Activated CD4-positive, alpha-beta T cell treated with anti-CD3 and anti-CD28 coated beads for 48 hours (primary cell): ENCODE measurements at regions not wholly inside any gene's neighbourhood (a gene's known extent, or its start where the extent isn't known, plus 50 kb on each side); places are given as distances from the start of the nearest gene placed in this dataset.
A peak's percentile ranks its signal among the peaks of the same experiment; 100 is the strongest.
"Not testable (repeated sequence)": the region's sequence is repeated elsewhere in the genome, so short reads cannot be mapped to it uniquely, and the experiment has no call there.

ENCODE experiments used
- DNase-seq: peaks from one replicate; pipeline ENCODE4 v3.0.0-alpha.2; 2020

GRCh38 chr12:85425926-85426325 lies 145.9 kb downstream of the ALX1 start:
- no peak for DNase-seq

DNA sequence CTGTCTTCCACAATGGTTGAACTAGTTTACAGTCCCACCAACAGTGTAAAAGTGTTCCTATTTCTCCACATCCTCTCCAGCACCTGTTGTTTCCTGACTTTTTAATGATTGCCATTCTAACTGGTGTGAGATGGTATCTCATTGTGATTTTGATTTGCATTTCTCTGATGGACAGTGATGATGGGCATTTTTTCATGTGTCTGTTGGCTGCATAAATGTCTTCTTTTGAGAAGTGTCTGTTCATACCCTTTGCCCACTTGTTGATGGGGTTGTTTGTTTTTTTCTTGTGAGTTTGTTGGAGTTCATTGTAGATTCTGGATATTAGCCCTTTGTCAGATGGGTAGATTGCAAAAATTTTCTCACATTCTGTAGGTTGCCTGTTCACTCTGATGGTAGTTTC lies 153.1 kb downstream of the ALX1 start:
- not testable (repeated sequence) for DNase-seq

GRCh38 chr12:85440271-85440670 lies 160.3 kb downstream of the ALX1 start:
- DNase-seq, result no peak

DNA sequence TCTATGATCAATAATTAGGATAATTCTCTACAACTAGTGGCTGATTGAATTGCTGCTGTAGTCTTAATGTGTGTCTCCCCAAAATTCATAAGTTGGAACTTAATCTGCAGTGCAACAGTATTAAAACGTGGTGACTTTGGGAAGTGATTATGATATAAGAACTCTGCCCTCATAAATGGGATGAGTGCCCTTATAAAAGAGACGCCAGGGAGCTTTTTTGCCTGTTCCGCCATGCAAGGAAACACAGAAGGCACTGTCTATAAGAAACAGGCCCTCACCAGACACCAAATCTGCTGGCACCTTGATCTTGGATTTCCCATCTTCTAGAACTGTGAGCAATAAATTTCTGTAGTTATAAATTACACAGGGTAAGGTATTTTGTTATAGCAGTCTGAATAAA lies 161.0 kb downstream of the ALX1 start:
- DNase-seq, result no peak

DNA sequence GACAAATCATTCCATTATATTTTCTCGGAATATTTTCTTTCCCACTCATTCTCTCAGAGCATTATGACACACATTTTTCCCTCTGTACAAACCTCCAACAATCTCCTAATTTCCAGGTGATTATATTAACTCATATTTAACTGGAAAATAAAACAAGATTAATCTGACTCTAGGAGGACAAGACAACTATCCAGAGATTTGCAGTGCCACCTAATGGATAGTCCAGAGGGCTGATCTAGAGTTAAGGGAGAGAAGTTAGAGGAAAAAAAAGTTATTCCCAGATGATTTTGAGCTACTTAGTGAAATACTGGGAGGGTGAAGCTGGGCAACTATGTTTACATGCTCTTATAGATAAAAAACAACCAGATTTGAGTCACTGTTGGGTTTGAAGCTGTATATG lies 161.7 kb downstream of the ALX1 start:
- DNase-seq, result no peak

DNA sequence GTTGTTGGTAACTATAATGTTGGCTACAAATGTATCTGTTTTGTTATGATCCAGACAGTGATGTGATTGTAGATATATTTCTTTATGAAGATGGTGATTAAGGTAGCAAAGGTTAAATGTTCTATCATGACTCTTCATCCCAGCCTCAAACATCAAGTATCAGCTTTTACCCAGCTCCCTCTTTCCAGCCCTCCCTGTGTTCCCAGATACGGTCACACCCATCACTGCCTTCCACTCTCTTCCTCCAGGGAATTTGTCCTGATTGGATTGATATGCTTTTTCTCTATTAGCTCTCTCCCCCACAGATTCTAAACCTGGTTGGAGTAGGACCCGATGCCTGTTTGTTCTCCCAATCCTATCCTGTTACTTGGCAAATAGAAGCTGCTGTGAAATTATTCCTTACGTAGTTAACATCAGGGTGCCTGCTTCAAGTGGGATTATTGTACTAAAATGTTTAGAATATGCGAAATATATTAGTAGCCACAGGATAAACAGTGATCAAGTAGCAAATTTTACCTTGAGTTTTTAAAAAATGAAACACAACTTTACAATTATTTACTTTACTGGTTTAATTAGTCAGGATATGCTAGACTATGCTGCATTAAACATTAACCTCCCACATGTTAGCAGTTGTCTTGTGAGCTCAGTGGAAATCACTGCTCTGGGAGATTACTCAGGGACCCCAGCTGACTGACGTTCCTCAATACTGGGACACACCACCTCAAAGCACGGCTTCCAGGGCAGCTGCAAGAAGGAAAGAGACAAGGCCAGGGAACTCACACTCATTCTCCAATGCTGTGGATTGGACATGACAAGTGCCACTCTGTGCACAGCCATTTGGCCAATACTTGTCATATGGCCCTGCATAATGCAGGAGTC lies 165.3 kb downstream of the ALX1 start:
- no peak for DNase-seq

- no peak for DNase-seq
Observed at GRCh38 chr12:85448031-85448430, 168.0 kb downstream of the ALX1 start.

DNA sequence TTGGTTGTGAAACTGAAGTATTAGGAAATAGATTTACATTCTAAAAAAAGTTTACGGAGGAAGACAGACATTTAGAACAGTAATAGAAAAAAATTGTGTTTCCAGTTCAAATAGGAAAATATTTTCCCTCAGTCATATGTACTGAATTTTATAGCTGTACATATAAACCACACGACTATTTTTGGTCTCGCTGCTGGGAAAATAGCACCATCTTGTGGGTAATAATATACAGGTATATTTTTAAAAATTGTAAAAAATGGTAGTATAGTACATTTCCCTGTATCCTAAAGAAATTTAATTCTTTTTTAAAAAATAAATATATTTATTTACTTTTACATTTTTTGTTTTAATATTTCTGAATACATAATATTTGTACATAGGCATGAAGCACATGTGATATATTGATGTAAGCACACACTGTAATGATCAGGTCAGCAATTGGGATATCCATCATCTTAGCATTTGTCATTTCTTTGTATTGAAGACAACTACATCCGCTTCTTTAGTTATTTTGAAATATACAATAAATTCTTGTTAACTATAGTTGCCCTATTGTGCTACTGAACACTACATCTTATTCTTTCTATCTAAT lies 168.6 kb downstream of the ALX1 start:
- no peak for DNase-seq

DNA sequence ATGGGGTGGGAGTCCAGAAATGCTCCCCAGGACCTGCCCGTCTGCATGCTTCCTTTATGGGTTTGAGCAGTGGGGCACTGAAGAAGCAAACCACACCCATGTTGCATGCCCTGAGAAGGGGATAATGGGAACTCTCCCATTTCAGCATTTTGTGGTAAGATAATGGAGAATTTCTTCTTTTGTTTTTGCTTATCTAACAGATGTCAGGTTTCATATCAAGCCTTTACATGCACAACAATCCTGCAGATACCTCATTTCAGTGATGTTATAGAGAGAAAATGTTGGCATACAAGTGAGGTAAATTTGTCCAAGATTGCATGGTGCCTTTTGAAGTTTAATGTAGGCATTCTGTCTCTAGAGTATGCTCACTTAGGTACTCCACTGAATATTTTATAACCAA lies 177.0 kb downstream of the ALX1 start:
- no peak for DNase-seq

- DNase-seq, result no peak
Observed at GRCh38 chr12:85461127-85461526, 181.1 kb downstream of the ALX1 start.

DNA sequence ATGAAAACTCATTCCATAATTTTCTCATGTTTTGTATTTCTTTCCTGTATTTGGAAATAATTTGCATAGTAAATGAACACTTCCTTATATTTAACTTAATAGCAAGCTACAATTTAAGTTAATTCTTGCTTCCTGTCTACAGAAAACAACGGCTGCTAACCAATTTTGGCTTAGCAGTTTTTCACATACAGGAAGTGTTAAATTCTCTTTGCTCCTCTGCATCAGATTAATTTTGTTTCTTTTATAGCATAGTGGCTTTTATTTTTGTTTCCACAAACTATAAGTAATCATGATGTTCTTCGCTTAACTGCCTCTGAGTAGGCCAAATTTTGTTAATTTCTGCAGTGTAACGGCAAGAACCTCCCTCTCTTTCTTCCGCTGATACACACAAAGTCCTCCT lies 182.9 kb downstream of the ALX1 start:
- no peak for DNase-seq

GRCh38 chr12:85466890-85467289 lies 186.9 kb downstream of the ALX1 start:
- DNase-seq, result no peak

DNA sequence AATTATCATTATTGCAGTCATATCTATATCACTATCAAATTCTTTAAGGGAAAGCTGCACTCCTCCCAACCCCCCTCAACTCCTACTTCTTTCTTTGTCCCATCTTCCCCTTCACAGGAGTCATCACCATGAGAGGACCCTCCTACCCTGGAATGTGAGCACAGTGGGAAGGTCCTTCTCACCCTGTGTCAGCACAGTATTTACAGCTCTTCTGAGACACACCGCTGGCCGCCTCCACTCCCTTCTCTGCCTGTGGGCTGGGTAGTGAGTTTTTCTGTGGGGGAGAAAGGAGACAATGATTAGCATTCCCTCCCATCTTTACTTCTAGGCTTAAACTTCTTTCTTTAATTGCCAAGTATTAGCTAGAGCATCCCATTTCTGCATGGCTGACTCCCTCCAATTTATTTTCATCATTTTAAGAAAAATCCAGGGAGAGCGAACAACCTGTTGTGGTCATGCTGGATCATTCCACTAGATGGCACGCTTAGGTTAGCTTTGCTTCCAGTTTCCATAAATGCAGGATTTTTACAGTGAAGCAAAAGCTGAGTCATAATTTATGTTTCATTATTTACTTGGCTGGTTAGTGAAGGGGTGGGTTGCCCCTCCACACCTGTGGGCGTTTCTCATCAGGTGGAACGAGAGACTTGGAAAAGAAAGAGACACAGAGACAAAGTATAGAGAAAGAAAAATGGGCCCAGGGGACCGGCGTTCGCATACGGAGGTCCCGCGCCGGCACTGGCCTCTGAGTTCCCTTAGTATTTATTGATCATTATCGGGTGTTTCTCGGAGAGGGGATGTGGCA lies 188.5 kb downstream of the ALX1 start:
- DNase-seq, result peak; percentile 41

GRCh38 chr12:85469158-85470086 lies 189.4 kb downstream of the ALX1 start:
- DNase-seq, result not testable (repeated sequence)

DNA sequence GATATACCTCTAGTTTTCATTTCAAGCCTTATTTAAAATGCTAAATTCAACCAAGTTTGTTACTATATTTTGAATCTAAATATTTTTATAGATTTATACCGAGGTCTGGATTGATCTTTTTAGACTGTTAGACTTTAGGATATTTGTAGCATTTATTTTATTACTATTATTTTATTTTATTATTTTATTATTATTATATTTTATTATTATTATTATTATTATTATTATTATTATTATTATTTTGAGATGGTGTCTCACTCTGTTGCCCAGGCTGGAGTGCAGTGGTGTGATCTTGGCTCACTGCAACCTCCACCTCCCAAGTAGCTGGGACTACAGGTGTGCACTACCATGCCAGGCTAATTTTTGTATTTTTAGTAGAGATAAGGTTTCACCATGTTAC lies 195.3 kb downstream of the ALX1 start:
- not testable (repeated sequence) for DNase-seq

DNA sequence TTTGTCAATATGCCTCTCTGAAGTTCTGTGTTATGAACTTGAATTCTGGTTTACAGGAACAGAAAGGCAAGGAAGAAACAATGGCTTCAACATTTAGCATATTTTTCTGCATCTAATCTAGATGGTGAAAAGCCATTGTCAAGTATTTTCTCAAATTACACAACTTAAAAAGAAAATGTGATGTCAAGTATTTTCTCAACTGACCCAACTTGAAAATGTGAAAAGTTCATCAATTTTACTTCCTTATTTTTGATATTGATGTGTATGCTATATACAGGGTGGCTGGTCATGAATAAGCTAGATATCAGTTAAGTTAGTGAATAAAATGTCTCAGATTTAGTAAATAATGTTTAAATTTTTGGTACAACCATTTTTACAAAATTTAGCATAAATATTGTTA lies 196.7 kb downstream of the ALX1 start:
- no peak for DNase-seq

DNA sequence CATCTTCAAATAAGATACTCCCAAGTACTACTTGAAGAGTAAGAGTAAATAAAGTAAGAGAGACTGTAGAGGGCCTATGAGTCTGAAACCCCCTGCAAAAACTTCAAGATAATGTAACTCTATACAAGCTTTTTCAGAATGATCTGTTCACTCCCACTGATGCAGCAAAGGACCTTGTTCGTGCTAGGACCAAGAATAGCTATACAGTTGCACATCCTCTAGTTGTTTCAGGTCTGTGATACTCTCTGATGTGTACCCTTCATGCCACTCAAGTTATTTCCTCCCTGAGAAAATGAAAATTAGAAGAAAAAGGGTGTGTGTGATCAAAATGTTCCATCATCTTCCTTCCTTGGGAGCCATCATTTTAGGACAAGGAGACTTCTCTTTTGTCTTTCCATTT lies 204.4 kb downstream of the ALX1 start:
- no peak for DNase-seq

GRCh38 chr12:85489194-85489593 lies 209.2 kb downstream of the ALX1 start:
- DNase-seq, result no peak

GRCh38 chr12:85504164-85504563 lies 224.1 kb downstream of the ALX1 start:
- DNase-seq, result no peak

DNA sequence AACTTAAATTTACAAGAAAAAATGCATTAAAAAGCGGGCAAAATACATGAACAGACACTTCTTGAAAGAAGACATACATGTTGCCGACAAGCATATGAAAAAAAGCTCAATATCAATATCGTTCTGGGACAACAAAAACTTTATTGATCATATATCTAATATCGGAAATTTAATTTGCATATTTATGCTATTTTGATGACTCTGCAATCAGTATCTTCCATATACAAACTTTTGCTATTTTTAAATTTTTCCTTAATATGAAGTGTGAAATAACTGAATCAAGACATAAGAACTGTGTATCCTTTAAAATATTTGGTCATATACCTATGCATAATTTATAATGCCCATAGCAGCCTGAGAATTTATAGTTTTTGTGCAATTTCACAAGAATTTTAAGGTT lies 224.6 kb downstream of the ALX1 start:
- DNase-seq, result no peak

DNA sequence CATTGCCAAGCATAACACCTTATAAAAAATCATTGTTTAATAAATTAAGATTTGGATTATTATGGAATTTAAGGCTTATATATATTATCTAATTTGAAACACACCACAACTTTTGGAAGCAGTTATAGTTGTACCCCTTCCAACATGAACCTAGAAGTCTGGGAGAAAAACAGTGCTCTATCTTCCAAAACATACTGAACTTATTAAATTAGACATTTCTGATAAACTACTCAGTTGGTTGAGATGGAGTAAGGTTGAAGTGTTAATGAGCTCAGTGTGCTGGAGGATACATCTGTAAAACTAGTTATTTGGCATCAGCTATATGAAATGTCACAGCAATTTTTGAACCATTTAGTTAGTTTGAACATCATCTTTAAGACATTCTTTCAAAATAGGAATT lies 227.4 kb downstream of the ALX1 start:
- DNase-seq, result no peak

GRCh38 chr12:85509081-85509856 lies 229.2 kb downstream of the ALX1 start:
- DNase-seq, result no peak
